Panc1 (cell line): ENCODE measurements at regions not wholly inside any gene's neighbourhood (a gene's known extent, or its start where the extent isn't known, plus 50 kb on each side); places are given as distances from the start of the nearest gene placed in this dataset.
A peak's percentile ranks its signal among the peaks of the same experiment; 100 is the strongest.

Source experiments
- ATAC-seq: fragments of 200-7000 bp; cut with Tn5 transposase; 2 replicates; pipeline ENCODE4 v1.9.1; 2020; ENCODE audit warnings: mild to moderate bottlenecking, moderate library complexity
- BruUV-seq: library from RNA; stranded (reverse); fragments of 400-500 nt; replicated peaks from 2 replicates; lab custom pipeline; 2021; lab: Mats Ljungman, UMichigan
- CTCF ChIA-PET: fragments of 300-600 bp; sonication (Branson Sonifier 250); formaldehyde crosslinking; loops from one replicate; lab custom pipeline; 2022; ENCODE audit warnings: antibody characterized with exemption; lab: Charles Lee
- POLR2A ChIA-PET: fragments of 300-600 bp; sonication (Branson Sonifier 250); formaldehyde crosslinking; loops from one replicate; lab custom pipeline; 2022; ENCODE audit warnings: antibody characterized with exemption; lab: Charles Lee
- DNase-seq: peaks from one replicate; pipeline ENCODE4 v3.0.0-alpha.2; 2010; ENCODE audit warnings: low read depth, low spot score
- H3K27ac ChIP-seq: 2 replicates; pipeline ENCODE4 v1.5.1; 2011; ENCODE audit warnings: mild to moderate bottlenecking, low read length, inconsistent platforms
- H3K27me3 ChIP-seq: fragments of 200-500 bp; sonication (Bioruptor generic); 2 replicates; pipeline ENCODE4 v1.6.0; 2014; ENCODE audit warnings: low read length, inconsistent platforms; ENCODE audit not compliant: control insufficient read depth, insufficient read depth
- H3K36me3 ChIP-seq: fragments of 200-500 bp; sonication (Bioruptor generic); 2 replicates; pipeline ENCODE4 v1.5.1; 2014; ENCODE audit warnings: inconsistent platforms, mild to moderate bottlenecking, low read length, moderate library complexity; ENCODE audit not compliant: control insufficient read depth, insufficient read depth
- H3K4me1 ChIP-seq: 2 replicates; pipeline ENCODE4 v1.5.1; 2011; ENCODE audit warnings: inconsistent platforms, mild to moderate bottlenecking, low read length, moderate library complexity; ENCODE audit not compliant: control insufficient read depth, insufficient read depth
- H3K4me3 ChIP-seq, 2 experiments: 2 replicates each; pipeline ENCODE4 v1.5.1; 2011 to 2012; ENCODE audit warnings: low read depth in 2 of 2, low read length in 2 of 2, mild to moderate bottlenecking in 2 of 2, inconsistent platforms in 1 of 2, moderate library complexity in 1 of 2
- H3K9me3 ChIP-seq: fragments of 200-500 bp; sonication (Bioruptor generic); 2 replicates; pipeline ENCODE4 v1.5.1; 2014; ENCODE audit warnings: low read depth, mild to moderate bottlenecking, inconsistent platforms, low read length, moderate library complexity; ENCODE audit not compliant: control insufficient read depth, insufficient read depth
- POLR2AphosphoS5 ChIP-seq: IDR thresholded peaks from 2 replicates; pipeline ENCODE4 v1.6.1; 2012; ENCODE audit warnings: mild to moderate bottlenecking, low read depth, low read length, moderate library complexity
- REST ChIP-seq, 2 experiments: IDR thresholded peaks; 2 replicates each; pipeline ENCODE4 v1.6.1; 2011 to 2012; ENCODE audit warnings: low read depth in 2 of 2, control low read depth in 1 of 2, low read length in 1 of 2, mild to moderate bottlenecking in 1 of 2, moderate library complexity in 1 of 2; ENCODE audit not compliant: insufficient read depth in 1 of 2
- SIN3A ChIP-seq: IDR thresholded peaks from 2 replicates; pipeline ENCODE4 v1.6.1; 2012; ENCODE audit warnings: low read depth, mild to moderate bottlenecking, low read length, moderate library complexity, borderline replicate concordance; ENCODE audit not compliant: insufficient read depth
- TCF7L2 ChIP-seq: IDR thresholded peaks from 2 replicates; pipeline ENCODE4 v1.6.1; 2011; ENCODE audit warnings: mild to moderate bottlenecking, low read depth, low read length, inconsistent platforms
- in situ Hi-C: cut with HindIII; loops from 2 replicates; pipeline ENCODE4 v1.10.0; 2016; ENCODE audit warnings: low sequenced_read_pairs, low pct_unique_long_range_greater_than_20kb
- intact Hi-C: fragments of 100-400 bp; cut with micrococcal nuclease; formaldehyde crosslinking; loops from one replicate; pipeline ENCODE4 v1.10.0; 2022; ENCODE audit not compliant: unreplicated experiment
- TF ChIP-seq, protein P1 (sequence below): fragments of 450-650 bp; IDR thresholded peaks from 2 replicates; pipeline ENCODE4 v1.5.1; 2017; ENCODE audit warnings: mild to moderate bottlenecking

DNA sequence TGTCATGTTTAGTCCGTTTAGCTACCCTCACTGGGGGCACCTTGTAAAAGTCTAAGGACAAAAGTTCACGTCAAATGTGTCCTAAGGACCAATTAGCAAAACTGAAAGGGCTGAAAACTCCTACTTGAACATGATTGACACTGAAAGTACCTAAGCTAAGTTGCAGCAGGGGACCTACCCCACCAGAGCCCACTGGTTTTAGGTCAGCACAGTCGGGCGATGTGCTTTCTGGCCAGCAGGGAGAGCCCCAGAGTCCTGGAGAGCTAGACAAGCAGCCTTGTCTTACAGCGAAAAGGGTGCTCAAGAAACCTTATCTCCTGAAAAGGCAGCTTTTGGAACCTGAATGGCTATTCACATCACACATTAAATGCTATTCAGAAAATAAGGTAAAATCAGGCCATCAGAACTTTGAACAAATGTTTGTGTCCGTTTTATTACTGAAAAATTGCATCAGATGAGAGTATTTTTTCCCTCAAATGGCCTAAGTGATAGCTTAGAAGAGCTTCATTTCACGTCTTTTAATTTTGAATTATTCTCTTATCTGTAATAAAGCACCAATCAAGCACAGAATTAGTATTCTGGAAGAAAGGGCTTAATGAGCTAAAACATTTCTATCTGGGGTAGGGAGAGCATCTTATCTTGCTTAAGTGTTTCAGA, 52.2 kb upstream of the MKI67 start:
- ATAC-seq (peak; percentile 97), DNase-seq (no peak)
- intact Hi-C loops (no loop called here), in situ Hi-C loops (no loop called here)
- BruUV-seq, result no TSS peak
- Histone ChIP-seq H3K9me3 (peaks cover 8% of the 10 kb centered on the region; the same call in 1 of the 2 replicates), H3K27me3 (peaks cover 9% of the 10 kb centered on the region), H3K27ac (no peak overlapping the region), H3K36me3 (no peaks in the 10 kb centered on the region), H3K4me3 (no peak overlapping the region), H3K4me1 (no peaks in the 10 kb centered on the region)
- ChIA-PET CTCF (interaction anchor here (0.5 to 1.1 kb wide), 3 partner anchors 14 to 33 kb away, joined by 3 to 10 read pairs (median 3); no protein-coding TSS in a partner anchor), POLR2A (no interaction called here)
- TF ChIP-seq, protein P1, sequence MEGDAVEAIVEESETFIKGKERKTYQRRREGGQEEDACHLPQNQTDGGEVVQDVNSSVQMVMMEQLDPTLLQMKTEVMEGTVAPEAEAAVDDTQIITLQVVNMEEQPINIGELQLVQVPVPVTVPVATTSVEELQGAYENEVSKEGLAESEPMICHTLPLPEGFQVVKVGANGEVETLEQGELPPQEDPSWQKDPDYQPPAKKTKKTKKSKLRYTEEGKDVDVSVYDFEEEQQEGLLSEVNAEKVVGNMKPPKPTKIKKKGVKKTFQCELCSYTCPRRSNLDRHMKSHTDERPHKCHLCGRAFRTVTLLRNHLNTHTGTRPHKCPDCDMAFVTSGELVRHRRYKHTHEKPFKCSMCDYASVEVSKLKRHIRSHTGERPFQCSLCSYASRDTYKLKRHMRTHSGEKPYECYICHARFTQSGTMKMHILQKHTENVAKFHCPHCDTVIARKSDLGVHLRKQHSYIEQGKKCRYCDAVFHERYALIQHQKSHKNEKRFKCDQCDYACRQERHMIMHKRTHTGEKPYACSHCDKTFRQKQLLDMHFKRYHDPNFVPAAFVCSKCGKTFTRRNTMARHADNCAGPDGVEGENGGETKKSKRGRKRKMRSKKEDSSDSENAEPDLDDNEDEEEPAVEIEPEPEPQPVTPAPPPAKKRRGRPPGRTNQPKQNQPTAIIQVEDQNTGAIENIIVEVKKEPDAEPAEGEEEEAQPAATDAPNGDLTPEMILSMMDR, result peak; percentile 91
- TF ChIP-seq POLR2AphosphoS5, result no peak

DNA sequence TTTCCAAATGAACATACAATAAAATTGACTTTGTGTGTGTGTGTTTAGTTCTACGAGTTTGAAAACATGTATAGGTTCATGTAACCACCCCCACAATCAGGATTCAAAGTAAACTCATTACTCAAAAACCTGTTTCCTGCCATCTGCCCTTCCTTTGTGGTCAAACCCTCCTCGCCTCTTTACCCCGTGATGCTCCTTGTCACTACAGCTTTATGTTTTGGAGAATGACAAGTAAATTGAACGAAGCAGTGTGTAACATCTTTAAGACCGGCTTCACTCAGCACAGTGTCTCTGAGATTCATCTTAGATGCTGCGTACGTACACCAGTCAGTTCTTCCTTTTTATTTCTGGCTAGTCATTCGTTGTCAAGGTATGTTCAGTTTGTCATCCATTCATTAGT, 54.6 kb upstream of the MKI67 start:
- H3K4me1 ChIP-seq, result no peaks in the 10 kb centered on the region
- no peak for TF ChIP-seq REST (IDR thresholded peaks at IDR 0.05; ENCODE audit: insufficient read depth in 1 of 2, low read depth in 2 of 2, low read length in 1 of 2)
- TF ChIP-seq TCF7L2, result no peak
- TF ChIP-seq, protein P1, result no peak
- TF ChIP-seq SIN3A, result no peak
- no peak for TF ChIP-seq POLR2AphosphoS5
- DNase-seq, result no peak
- H3K27me3 ChIP-seq, result peaks cover 19% of the 10 kb centered on the region
- no peak for ATAC-seq
- no peak overlapping the region for H3K27ac ChIP-seq
- intact Hi-C loops, result no loop called here
- H3K36me3 ChIP-seq, result no peaks in the 10 kb centered on the region
- CTCF ChIA-PET, result no interaction called here
- H3K4me3 ChIP-seq, result no peak overlapping the region
- H3K9me3 ChIP-seq, result no peaks in the 10 kb centered on the region
- in situ Hi-C loops, result no loop called here
- BruUV-seq, result no TSS peak
- POLR2A ChIA-PET, result no interaction called here
